ENCODE measurements at regions not wholly inside any gene's neighbourhood (a gene's known extent, or its start where the extent isn't known, plus 50 kb on each side); places are given as distances from the start of the nearest gene placed in this dataset.

- Histone ChIP-seq H3K4me1 (replicated peaks in 1 of 2; ENCODE audit: control insufficient read depth in 2 of 2, insufficient read depth in 2 of 2, low read length in 2 of 2) (no peaks in the 10 kb centered on the region), H3K36me3 (ENCODE audit: control insufficient read depth, insufficient read depth, low read length) (no peaks in the 10 kb centered on the region), H3K9me1 (ENCODE audit: control insufficient read depth, insufficient read depth, low read length) (no peaks in the 10 kb centered on the region), H3K27ac (ENCODE audit: extremely low read depth, low read depth, low read length) (no peak overlapping the region), H3K4me3 (no peak overlapping the region), H2AFZ (ENCODE audit: low read depth, low read length) (no peak overlapping the region), H3K27me3 (ENCODE audit: control insufficient read depth in 2 of 2, insufficient read depth in 2 of 2, low read length in 2 of 2) (no peaks in the 10 kb centered on the region), H3K9me3 (replicated peaks; ENCODE audit: control insufficient read depth, insufficient read depth, low read depth, low read length) (no peaks in the 10 kb centered on the region), H3K79me2 (ENCODE audit: control insufficient read depth, insufficient read depth, low read length) (no peaks in the 10 kb centered on the region), H4K20me1 (replicated peaks; ENCODE audit: control insufficient read depth, insufficient read depth, low read length) (no peaks in the 10 kb centered on the region), H3K9ac (ENCODE audit: insufficient read depth in 1 of 2, low read depth in 2 of 2, low read length in 2 of 2) (no peak overlapping the region), H3K4me2 (ENCODE audit: insufficient read depth, low read length) (no peak overlapping the region)
- intact Hi-C loops (cut with micrococcal nuclease) (no loop called here), in situ Hi-C loops (cut with MboI) (no loop called here)
- ATAC-seq, result no peak
- POLR2A ChIA-PET, result no interaction called here
- BruUV-seq (replicated peaks), result no TSS peak
- no peak for DNase-seq (ENCODE audit: extremely low read depth in 1 of 4, low spot score in 3 of 4)
- TF ChIP-seq STAT5A (IDR thresholded peaks at IDR 0.05; ENCODE audit: borderline replicate concordance, low read length), result no peak
- no peak for TF ChIP-seq HNRNPLL (IDR thresholded peaks at IDR 0.05; ENCODE audit: low read depth, low read length, poor library complexity, severe bottlenecking)
- TF ChIP-seq THAP12 (CRISPR knock-in tag; IDR thresholded peaks at IDR 0.05), result no peak
- no peak for TF ChIP-seq NCOR1 (IDR thresholded peaks at IDR 0.05)
- TF ChIP-seq CEBPG (CRISPR knock-in tag; IDR thresholded peaks at IDR 0.05), result no peak
- TF ChIP-seq CEBPG (tag; conservative IDR thresholded peaks at IDR 0.05 in 1 of 2, IDR thresholded peaks at IDR 0.05 in 1 of 2), result no peak
- TF ChIP-seq RHOXF2B (CRISPR knock-in tag; conservative IDR thresholded peaks at IDR 0.05), result no peak
- TF ChIP-seq PHB2 (IDR thresholded peaks at IDR 0.05; ENCODE audit: low read depth), result no peak
- no peak for TF ChIP-seq ETS2 (tag; IDR thresholded peaks at IDR 0.05; ENCODE audit: borderline replicate concordance, poor library complexity, severe bottlenecking)
- no peak for FAIRE-seq
- CTCF ChIA-PET (ENCODE audit: low intra/inter-chr PET ratio), result no interaction called here
Observed at GRCh38 chr3:164612751-164613150, 465.5 kb downstream of the SI start.
